HEK293 (cell line): ENCODE measurements at regions not wholly inside any gene's neighbourhood (a gene's known extent, or its start where the extent isn't known, plus 50 kb on each side); places are given as distances from the start of the nearest gene placed in this dataset.

Source experiments
- CTCF ChIP-seq: fragments of 450-650 bp; formaldehyde crosslinking; IDR thresholded peaks from 2 replicates; pipeline ENCODE4 v1.5.1; 2016; ENCODE audit warnings: missing biosample characterization, missing genetic modification characterization
- SETDB1 ChIP-seq: IDR thresholded peaks from one replicate; pipeline ENCODE4 v1.6.1; 2017; ENCODE audit warnings: mild to moderate bottlenecking, low read length, moderate library complexity, mixed read lengths; ENCODE audit not compliant: insufficient read length
- YY1 ChIP-seq: fragments of 450-650 bp; formaldehyde crosslinking; IDR thresholded peaks from 2 replicates; pipeline ENCODE4 v1.5.1; 2018; ENCODE audit warnings: missing biosample characterization, missing genetic modification characterization
- ZFP37 ChIP-seq: fragments of 450-650 bp; formaldehyde crosslinking; IDR thresholded peaks from 2 replicates; pipeline ENCODE4 v1.5.1; 2016; ENCODE audit warnings: missing biosample characterization, missing genetic modification characterization
- ZNF404 ChIP-seq: fragments of 450-650 bp; formaldehyde crosslinking; IDR thresholded peaks from 2 replicates; pipeline ENCODE4 v1.5.1; 2017; ENCODE audit warnings: missing biosample characterization, missing genetic modification characterization
- ZNF677 ChIP-seq: fragments of 450-650 bp; IDR thresholded peaks from 2 replicates; pipeline ENCODE4 v1.5.0; 2018; ENCODE audit warnings: missing biosample characterization, mild to moderate bottlenecking, missing genetic modification characterization, moderate library complexity
- TF ChIP-seq, protein P1 (sequence below): fragments of 450-650 bp; formaldehyde crosslinking; IDR thresholded peaks from 2 replicates; pipeline ENCODE4 v1.5.1; 2016; ENCODE audit warnings: missing biosample characterization, missing genetic modification characterization

DNA sequence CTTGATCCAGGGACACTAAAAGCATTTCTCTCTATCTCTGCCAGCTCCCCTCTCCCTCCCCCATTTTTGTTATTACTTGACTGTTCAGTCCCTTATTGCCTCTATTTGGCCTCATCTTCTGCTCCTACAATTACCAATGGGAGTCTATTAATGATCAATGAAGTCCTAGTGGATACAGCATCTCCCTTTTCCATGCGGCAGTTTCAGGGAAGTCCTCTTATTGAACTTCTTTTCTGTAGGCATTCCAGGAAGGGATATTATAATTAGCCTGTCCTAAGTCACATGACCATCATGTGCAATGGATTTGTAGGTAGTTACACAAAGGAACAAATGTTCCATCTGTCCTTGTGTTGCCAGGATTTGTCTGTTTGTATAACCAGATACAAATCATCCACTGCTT, 495.1 kb upstream of the CNTNAP5 start:
- TF ChIP-seq ZNF677 (tag by site-specific recombination) (no peak), SETDB1 (no peak), CTCF (tag by site-specific recombination) (no peak), YY1 (tag by site-specific recombination) (no peak), ZFP37 (tag by site-specific recombination) (no peak), ZNF404 (tag by site-specific recombination) (no peak)
- TF ChIP-seq, protein P1, sequence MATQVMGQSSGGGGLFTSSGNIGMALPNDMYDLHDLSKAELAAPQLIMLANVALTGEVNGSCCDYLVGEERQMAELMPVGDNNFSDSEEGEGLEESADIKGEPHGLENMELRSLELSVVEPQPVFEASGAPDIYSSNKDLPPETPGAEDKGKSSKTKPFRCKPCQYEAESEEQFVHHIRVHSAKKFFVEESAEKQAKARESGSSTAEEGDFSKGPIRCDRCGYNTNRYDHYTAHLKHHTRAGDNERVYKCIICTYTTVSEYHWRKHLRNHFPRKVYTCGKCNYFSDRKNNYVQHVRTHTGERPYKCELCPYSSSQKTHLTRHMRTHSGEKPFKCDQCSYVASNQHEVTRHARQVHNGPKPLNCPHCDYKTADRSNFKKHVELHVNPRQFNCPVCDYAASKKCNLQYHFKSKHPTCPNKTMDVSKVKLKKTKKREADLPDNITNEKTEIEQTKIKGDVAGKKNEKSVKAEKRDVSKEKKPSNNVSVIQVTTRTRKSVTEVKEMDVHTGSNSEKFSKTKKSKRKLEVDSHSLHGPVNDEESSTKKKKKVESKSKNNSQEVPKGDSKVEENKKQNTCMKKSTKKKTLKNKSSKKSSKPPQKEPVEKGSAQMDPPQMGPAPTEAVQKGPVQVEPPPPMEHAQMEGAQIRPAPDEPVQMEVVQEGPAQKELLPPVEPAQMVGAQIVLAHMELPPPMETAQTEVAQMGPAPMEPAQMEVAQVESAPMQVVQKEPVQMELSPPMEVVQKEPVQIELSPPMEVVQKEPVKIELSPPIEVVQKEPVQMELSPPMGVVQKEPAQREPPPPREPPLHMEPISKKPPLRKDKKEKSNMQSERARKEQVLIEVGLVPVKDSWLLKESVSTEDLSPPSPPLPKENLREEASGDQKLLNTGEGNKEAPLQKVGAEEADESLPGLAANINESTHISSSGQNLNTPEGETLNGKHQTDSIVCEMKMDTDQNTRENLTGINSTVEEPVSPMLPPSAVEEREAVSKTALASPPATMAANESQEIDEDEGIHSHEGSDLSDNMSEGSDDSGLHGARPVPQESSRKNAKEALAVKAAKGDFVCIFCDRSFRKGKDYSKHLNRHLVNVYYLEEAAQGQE (tag by site-specific recombination): no peak
